ENCODE measurements at regions not wholly inside any gene's neighbourhood (a gene's known extent, or its start where the extent isn't known, plus 50 kb on each side); places are given as distances from the start of the nearest gene placed in this dataset.

GRCh38 chr3:139839014-139839413 is 96.0 kb upstream of the CLSTN2 start:
- H3K27ac Mint-ChIP-seq: no peak overlapping the region
- TF ChIP-seq CTCF (IDR thresholded peaks at IDR 0.05): no peak
- no peaks in the 10 kb centered on the region for H3K36me3 Mint-ChIP-seq (ENCODE audit: low read depth)
- ATAC-seq (no peak), DNase-seq (no peak)
- no peak overlapping the region for H3K4me3 Mint-ChIP-seq
- H3K4me1 Mint-ChIP-seq (ENCODE audit: low read depth): no peaks in the 10 kb centered on the region
- peaks cover 2% of the 10 kb centered on the region for H3K9me3 Mint-ChIP-seq
- CTCF ChIA-PET: no interaction called here
- intact Hi-C loops (cut with micrococcal nuclease): no loop called here
- H3K27me3 Mint-ChIP-seq: no peaks in the 10 kb centered on the region
- POLR2A ChIA-PET: no interaction called here

- ChIA-PET POLR2A (no interaction called here), CTCF (no interaction called here)
- H3K9me3 Mint-ChIP-seq: peaks cover 1% of the 10 kb centered on the region
- intact Hi-C loops (cut with micrococcal nuclease): no loop called here
- H3K27me3 Mint-ChIP-seq: no peaks in the 10 kb centered on the region
- H3K4me1 Mint-ChIP-seq (ENCODE audit: low read depth): no peaks in the 10 kb centered on the region
- no peak overlapping the region for H3K27ac Mint-ChIP-seq
- DNase-seq: no peak
- ATAC-seq: no peak
- no peaks in the 10 kb centered on the region for H3K36me3 Mint-ChIP-seq (ENCODE audit: low read depth)
- H3K4me3 Mint-ChIP-seq: no peak overlapping the region
- TF ChIP-seq CTCF (IDR thresholded peaks at IDR 0.05): no peak
Measured at GRCh38 chr3:139838269-139838957, 96.6 kb upstream of the CLSTN2 start.

DNA sequence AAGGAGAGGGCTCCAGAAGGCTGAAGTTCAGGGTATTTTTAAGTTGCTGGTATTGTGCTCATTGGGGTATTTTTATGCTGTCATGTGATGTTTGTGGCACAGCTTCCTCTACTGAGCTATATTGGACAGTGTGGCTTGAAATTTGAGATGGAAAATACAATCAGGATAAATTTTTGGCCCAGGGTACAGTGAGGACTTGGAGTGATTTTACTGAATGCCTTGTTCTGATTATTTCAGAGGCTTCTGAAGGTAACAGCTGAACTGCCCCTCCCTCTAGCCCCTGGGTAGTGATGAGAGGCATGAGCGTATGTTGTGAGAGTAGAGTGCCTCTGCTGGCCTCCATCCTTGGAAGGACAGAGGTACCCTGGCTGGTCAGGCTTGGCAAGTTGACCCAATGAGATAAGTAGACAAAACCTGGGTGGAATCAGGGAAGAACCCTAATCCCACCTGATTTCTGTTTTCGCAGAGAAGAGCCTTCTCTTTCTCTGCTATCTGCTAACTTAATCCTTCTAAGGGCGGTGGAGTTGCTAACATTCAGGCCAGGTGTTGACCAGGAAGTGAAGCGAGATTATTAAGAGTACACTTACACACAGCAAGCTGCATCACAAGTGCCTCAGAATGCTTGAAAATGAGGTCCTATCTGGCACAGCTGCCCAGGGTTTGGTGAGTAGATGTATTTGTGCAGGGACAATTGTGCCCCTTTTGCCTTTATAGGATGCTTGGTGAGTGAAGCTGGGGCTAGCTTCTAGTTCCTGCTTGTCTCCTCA is 98.1 kb upstream of the CLSTN2 start:
- Mint-ChIP-seq H3K9me3 (no peaks in the 10 kb centered on the region), H3K27me3 (no peaks in the 10 kb centered on the region), H3K4me1 (ENCODE audit: low read depth) (no peaks in the 10 kb centered on the region), H3K36me3 (ENCODE audit: low read depth) (no peaks in the 10 kb centered on the region), H3K4me3 (no peak overlapping the region), H3K27ac (no peak overlapping the region)
- CTCF ChIA-PET: no interaction called here
- intact Hi-C loops (cut with micrococcal nuclease): no loop called here
- no peak for ATAC-seq
- DNase-seq: no peak
- POLR2A ChIA-PET: no interaction called here
- no peak for TF ChIP-seq CTCF (IDR thresholded peaks at IDR 0.05)

DNA sequence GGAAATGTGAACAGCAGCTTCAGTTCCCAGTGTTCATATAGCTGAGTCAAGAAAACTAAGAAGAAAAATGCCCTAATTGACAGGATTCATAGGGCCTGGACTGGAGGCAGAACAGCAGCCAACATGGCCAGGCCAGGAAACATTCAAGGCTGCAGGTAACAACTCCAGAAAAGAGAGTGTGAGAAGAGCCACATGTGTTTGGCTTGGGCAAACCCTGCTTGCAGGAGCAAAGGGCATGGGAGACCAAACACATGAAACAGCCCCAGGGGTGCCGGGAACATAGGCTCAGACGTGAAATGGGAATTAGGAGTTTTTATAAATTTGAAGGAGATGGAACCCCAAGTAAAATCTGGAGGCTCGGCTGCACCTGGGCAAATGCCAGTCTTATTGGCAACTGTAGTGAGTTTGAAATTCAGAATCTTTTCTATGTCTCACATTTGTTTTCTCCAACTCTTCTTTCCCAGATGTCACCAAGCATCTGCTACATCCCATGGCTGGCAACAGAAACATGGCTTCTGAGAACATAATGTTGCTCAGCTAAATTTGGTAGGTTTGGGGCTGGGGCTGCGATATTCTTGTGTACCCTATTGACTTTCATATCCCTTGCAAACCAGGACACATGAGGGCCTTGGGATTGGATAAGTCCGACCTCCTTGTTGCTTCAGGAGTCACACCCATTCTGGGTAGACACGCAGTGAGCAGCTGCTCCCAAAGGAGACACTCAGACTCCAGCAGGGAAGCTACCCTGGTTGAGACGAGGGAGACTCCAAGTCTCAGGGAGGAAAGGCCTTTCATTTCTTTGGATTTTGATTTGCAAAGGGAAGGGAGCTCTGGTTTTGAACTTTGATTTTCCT is 98.9 kb upstream of the CLSTN2 start:
- no peaks in the 10 kb centered on the region for H3K36me3 Mint-ChIP-seq (ENCODE audit: low read depth)
- ATAC-seq (no peak), DNase-seq (no peak)
- intact Hi-C loops (cut with micrococcal nuclease): no loop called here
- no peaks in the 10 kb centered on the region for H3K27me3 Mint-ChIP-seq
- no peaks in the 10 kb centered on the region for H3K4me1 Mint-ChIP-seq (ENCODE audit: low read depth)
- H3K4me3 Mint-ChIP-seq: no peak overlapping the region
- no peak overlapping the region for H3K27ac Mint-ChIP-seq
- H3K9me3 Mint-ChIP-seq: no peaks in the 10 kb centered on the region
- TF ChIP-seq CTCF (IDR thresholded peaks at IDR 0.05): no peak
- ChIA-PET POLR2A (no interaction called here), CTCF (no interaction called here)

- Mint-ChIP-seq H3K27me3 (no peaks in the 10 kb centered on the region), H3K4me3 (no peak overlapping the region), H3K27ac (no peak overlapping the region)
Measured at GRCh38 chr3:139832998-139833397, 102.0 kb upstream of the CLSTN2 start.

More at GRCh38 chr3:139832998-139833397, 102.0 kb upstream of the CLSTN2 start:
- no peaks in the 10 kb centered on the region for H3K36me3 Mint-ChIP-seq (ENCODE audit: low read depth)
- no peak for TF ChIP-seq CTCF (IDR thresholded peaks at IDR 0.05)
- ATAC-seq (no peak), DNase-seq (no peak)
- no peaks in the 10 kb centered on the region for H3K9me3 Mint-ChIP-seq
- POLR2A ChIA-PET: no interaction called here
- CTCF ChIA-PET: no interaction called here
- intact Hi-C loops (cut with micrococcal nuclease): no loop called here
- no peaks in the 10 kb centered on the region for H3K4me1 Mint-ChIP-seq (ENCODE audit: low read depth)

Measured in activated CD8-positive, alpha-beta T cell treated with anti-CD3 and anti-CD28 coated beads for 36 hours (primary cell).